Tibial nerve (tissue), 3 donors: ENCODE measurements at regions not wholly inside any gene's neighbourhood (a gene's known extent, or its start where the extent isn't known, plus 50 kb on each side); places are given as distances from the start of the nearest gene placed in this dataset.

Source experiments
- POLR2A ChIP-seq, 2 donors: fragments of 450-650 bp; IDR thresholded peaks; one replicate each; pipeline ENCODE4 v1.6.1; 2017; ENCODE audit warnings: antibody characterized with exemption in 2 of 2, mild to moderate bottlenecking in 2 of 2, moderate library complexity in 2 of 2
- TF ChIP-seq, protein P1 (sequence below), 5 experiments: fragments of 200-600 bp in 3 of 5; fragments of 450-650 bp in 2 of 5; sonication (generic) in 3 of 5; IDR thresholded peaks; one replicate each; pipeline ENCODE4 v1.5.1; 2016 to 2019; ENCODE audit warnings: antibody characterized with exemption in 5 of 5, mild to moderate bottlenecking in 3 of 5, moderate library complexity in 2 of 5

DNA sequence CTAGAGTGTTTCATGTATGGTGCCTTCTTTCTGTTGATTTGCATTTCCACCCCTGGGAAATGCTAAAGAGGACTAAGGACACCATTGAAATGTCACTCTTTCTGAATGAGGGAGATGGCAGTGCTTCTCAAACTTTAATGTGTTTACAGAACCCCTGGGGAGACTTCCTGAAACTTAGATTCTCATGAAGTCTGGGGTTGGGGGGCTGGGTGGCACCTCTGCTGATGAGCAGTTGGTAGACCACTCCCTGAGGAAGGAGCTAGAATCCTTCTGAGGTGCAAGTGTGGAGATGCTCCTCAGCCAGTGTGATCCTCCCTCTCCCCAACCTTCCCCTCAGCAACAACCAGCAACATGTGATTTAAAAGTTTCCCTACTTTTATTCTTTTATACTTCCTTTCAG is 546.8 kb downstream of the LRRC70 start:
- TF ChIP-seq, protein P1, sequence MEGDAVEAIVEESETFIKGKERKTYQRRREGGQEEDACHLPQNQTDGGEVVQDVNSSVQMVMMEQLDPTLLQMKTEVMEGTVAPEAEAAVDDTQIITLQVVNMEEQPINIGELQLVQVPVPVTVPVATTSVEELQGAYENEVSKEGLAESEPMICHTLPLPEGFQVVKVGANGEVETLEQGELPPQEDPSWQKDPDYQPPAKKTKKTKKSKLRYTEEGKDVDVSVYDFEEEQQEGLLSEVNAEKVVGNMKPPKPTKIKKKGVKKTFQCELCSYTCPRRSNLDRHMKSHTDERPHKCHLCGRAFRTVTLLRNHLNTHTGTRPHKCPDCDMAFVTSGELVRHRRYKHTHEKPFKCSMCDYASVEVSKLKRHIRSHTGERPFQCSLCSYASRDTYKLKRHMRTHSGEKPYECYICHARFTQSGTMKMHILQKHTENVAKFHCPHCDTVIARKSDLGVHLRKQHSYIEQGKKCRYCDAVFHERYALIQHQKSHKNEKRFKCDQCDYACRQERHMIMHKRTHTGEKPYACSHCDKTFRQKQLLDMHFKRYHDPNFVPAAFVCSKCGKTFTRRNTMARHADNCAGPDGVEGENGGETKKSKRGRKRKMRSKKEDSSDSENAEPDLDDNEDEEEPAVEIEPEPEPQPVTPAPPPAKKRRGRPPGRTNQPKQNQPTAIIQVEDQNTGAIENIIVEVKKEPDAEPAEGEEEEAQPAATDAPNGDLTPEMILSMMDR (IDR thresholded peaks at IDR 0.05) = no peak
- TF ChIP-seq POLR2A (IDR thresholded peaks at IDR 0.05) = no peak
